GM13977 (cell line): ENCODE measurements at regions not wholly inside any gene's neighbourhood (a gene's known extent, or its start where the extent isn't known, plus 50 kb on each side); places are given as distances from the start of the nearest gene placed in this dataset.

Experiments used
- DNase-seq: peaks from one replicate; pipeline ENCODE4 v3.0.0; 2012; ENCODE audit warnings: low spot score
- in situ Hi-C: fragments of 300-500 bp; cut with MboI; formaldehyde crosslinking; loops from one replicate; pipeline ENCODE4 v1.12.0; 2022; ENCODE audit warnings: low sequenced_read_pairs, low pct_unique_long_range_greater_than_20kb, mixed read lengths, inconsistent platforms; ENCODE audit not compliant: unreplicated experiment
- TF ChIP-seq, protein P1 (sequence below): IDR thresholded peaks from 2 replicates; pipeline ENCODE4 v1.5.1; 2012; ENCODE audit warnings: mild to moderate bottlenecking, control low read depth; ENCODE audit not compliant: insufficient read depth; ENCODE audit errors: extremely low read depth, missing control alignments

DNA sequence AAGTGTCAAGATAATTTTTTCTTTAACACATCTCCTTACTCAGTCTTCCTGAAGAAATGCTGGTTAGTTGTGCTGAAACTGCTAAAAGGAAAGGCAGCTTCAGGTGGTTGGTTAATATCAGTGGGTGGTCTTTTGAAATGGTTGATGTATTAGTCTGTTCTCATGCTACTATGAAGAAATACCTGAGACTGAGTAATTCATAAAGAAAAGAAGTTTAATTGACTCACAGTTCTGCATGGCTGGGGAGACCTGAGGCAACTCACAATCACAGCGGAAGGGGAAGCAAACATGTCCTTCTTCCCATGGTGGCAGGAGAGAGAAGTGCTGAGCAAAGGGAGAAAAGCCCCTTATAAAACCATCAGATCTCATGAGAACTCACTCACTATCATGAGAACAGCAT is 125.9 kb upstream of the CYRIA start:
- in situ Hi-C loops, result no loop called here
- no peak for DNase-seq
- TF ChIP-seq, protein P1, sequence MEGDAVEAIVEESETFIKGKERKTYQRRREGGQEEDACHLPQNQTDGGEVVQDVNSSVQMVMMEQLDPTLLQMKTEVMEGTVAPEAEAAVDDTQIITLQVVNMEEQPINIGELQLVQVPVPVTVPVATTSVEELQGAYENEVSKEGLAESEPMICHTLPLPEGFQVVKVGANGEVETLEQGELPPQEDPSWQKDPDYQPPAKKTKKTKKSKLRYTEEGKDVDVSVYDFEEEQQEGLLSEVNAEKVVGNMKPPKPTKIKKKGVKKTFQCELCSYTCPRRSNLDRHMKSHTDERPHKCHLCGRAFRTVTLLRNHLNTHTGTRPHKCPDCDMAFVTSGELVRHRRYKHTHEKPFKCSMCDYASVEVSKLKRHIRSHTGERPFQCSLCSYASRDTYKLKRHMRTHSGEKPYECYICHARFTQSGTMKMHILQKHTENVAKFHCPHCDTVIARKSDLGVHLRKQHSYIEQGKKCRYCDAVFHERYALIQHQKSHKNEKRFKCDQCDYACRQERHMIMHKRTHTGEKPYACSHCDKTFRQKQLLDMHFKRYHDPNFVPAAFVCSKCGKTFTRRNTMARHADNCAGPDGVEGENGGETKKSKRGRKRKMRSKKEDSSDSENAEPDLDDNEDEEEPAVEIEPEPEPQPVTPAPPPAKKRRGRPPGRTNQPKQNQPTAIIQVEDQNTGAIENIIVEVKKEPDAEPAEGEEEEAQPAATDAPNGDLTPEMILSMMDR, result no peak

DNA sequence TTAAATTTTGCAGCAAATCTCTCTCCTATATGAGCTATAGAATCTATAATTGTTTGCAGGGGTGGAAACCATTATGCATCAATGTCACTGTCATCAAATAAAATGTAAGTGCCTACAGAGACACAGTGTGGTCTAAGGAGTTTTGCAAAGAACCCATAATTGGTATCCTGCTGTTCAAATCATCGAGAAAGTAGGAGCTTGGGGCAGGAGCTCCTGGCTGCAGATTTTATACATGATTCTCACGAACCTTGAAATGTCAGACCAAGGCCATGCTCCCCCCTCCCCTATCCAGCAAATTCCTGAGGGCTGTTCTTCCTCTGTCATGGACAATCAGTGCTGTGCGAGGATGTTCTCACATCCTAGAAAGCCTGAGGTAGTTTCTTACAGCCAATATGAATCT is 119.5 kb upstream of the CYRIA start:
- in situ Hi-C loops, result loop anchor here (10.0 kb wide), 1 partner anchor 110 kb away; no protein-coding TSS in a partner anchor

DNA sequence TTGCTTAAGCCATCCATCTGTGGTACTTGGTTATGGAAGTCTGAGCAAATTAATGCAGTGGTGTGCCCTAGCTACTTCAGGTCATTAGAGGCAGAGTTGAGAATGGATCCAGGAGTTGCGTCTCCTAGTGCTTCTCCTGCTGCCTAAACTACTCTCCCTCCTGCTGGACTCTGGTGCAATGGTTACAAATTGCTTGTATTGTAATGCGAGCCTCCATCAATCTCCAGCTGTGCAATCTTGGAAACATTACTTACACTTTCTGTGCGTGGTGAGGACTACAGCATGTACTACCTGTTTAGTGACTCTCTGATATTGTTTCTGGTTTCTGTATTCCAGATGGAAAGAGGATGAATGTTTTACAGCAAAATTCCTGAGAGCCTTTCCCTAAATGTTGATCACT is 119.0 kb upstream of the CYRIA start:
- in situ Hi-C loops, result loop anchor here (10.0 kb wide), 1 partner anchor 110 kb away; no protein-coding TSS in a partner anchor
- no peak for DNase-seq
- TF ChIP-seq, protein P1, result no peak

More for the DNA sequence above, 119.5 kb upstream of the CYRIA start:
- DNase-seq, result no peak
- TF ChIP-seq, protein P1, result no peak

DNA sequence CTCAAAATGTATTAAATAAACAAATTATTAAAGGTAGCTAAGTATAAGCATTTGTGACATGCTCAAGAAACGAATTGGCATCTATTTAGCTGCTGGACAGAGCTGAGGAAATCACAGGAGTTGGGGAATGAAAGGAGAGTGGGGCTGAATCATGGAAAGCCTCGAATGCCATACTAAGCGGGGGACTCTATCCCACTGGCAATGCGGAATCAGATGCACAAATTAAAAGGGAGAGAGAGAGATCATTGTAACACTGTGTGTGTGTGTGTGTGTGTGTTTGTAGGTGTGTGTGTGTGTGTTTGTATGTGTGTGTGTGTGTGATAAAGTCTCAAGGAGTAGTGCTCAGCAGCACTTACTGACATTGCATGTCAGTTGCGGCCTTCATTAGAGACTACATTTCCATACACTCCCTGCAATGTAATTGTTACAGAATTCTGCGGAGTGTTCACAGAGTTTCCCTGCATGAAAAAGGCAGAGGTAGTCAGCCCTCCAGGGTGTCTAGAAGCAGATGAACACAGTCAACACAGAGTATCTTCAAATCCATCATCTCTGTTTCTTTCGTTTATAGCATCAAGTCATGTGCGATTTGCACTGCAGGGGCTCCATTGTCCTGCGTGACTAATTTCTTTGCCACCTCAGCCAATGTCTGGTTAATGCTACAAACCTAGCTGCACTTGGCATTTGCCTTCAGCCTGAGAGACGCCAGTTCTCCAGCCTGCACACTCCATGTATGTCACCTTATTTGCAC is 111.7 kb upstream of the CYRIA start:
- in situ Hi-C loops, result no loop called here
- DNase-seq, result no peak
- TF ChIP-seq, protein P1, result no peak

DNA sequence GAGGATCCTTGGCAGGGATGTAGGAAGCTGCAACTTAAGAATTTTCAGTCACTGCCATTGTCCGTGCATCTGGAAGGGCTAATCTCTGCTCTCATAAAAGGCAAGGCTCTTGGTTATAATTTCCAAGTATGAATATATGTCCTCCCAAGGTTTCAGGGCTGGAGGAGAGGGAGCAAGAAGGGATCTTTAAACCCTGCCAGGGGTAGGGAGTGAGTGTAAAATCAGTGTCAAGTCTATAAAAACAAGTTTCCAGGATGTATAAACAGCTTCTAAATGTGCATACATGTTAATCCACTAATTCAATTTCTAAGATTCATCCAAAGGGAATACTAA is 110.2 kb upstream of the CYRIA start:
- in situ Hi-C loops, result no loop called here
- no peak for DNase-seq
- TF ChIP-seq, protein P1, result no peak

DNA sequence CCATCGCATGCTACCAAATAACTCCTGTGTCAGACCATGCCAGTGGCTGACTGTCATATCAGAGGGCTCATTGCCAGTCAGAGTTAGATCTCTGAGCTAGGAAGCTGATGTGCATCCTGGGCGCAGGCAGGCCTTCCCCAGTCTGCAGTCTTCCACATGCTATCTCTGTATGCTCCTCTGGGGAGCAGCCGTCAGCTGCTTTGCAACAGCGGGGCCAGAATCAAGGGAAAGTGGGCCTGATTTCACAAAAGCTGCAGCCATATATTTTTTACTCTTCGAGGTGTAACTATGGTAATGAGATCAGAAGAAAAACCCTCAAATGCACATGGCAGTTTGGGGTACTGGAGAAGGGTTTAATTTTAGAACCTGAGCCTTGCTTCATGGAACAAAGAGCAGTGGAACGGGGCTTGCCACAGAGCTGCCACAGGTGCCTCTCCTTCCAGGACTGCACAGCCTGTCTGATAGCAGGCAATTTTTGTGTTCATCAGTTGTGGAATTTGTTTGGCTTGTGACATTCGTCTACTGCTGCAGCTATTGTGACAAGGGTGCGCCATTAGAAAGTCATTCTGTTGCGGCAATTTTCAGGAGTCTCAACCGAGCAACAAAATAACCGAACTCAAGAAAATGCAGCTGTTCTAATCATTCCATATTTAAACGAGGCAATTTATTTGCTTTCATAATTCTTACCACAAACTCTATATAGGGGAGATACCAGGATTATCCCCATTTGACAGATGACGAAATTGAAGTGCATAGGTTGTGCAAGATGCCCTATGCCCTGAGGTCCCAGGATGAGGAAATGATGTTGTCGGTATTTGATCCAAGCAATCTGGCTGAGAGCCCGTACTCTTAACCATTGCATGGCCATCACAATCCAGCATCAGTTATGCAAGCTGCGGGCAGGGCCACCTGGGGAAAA is 109.6 kb upstream of the CYRIA start:
- in situ Hi-C loops, result loop anchor here (5.0 kb wide), 1 partner anchor 532 kb away; no protein-coding TSS in a partner anchor
- TF ChIP-seq, protein P1, result no peak
- no peak for DNase-seq
